Left hindlimb (tissue), 1 donor: ENCODE measurements at regions not wholly inside any gene's neighbourhood (a gene's known extent, or its start where the extent isn't known, plus 50 kb on each side); places are given as distances from the start of the nearest gene placed in this dataset.

Experiments used
- DNase-seq: peaks from one replicate; pipeline ENCODE4 v3.0.0-alpha.2; 2018

GRCh38 chrX:40158036-40158706 is 60.4 kb upstream of the BCOR start:
- DNase-seq: peak; percentile 38

GRCh38 chrX:40157228-40158035 is 59.7 kb upstream of the BCOR start:
- no peak for DNase-seq

- no peak for DNase-seq
These were observed 58.9 kb upstream of the BCOR start for GRCh38 chrX:40156470-40157227.

GRCh38 chrX:40155589-40156469 is 58.1 kb upstream of the BCOR start:
- DNase-seq: peak; percentile 38

GRCh38 chrX:40154853-40155588 is 57.3 kb upstream of the BCOR start:
- DNase-seq: peak; percentile 75

- DNase-seq: peak; percentile 51
These were observed 56.6 kb upstream of the BCOR start for GRCh38 chrX:40154250-40154852.

- DNase-seq: peak; percentile 62
These were observed 55.8 kb upstream of the BCOR start for GRCh38 chrX:40153345-40154249.

GRCh38 chrX:40152741-40153344 is 55.1 kb upstream of the BCOR start:
- DNase-seq: peak; percentile 51

GRCh38 chrX:40152173-40152711 is 54.5 kb upstream of the BCOR start:
- peak; percentile 37 for DNase-seq

GRCh38 chrX:40151211-40152172 is 53.7 kb upstream of the BCOR start:
- DNase-seq: peak; percentile 61

GRCh38 chrX:40150503-40150902 is 52.7 kb upstream of the BCOR start:
- no peak for DNase-seq

- DNase-seq: no peak
These were observed 51.8 kb upstream of the BCOR start for GRCh38 chrX:40149286-40150175.

GRCh38 chrX:40148385-40149285 is 50.9 kb upstream of the BCOR start:
- peak; percentile 44 for DNase-seq

GRCh38 chrX:40147971-40148370 is 50.2 kb upstream of the BCOR start:
- DNase-seq: no peak
